ENCODE measurements at regions not wholly inside any gene's neighbourhood (a gene's known extent, or its start where the extent isn't known, plus 50 kb on each side); places are given as distances from the start of the nearest gene placed in this dataset.

DNA sequence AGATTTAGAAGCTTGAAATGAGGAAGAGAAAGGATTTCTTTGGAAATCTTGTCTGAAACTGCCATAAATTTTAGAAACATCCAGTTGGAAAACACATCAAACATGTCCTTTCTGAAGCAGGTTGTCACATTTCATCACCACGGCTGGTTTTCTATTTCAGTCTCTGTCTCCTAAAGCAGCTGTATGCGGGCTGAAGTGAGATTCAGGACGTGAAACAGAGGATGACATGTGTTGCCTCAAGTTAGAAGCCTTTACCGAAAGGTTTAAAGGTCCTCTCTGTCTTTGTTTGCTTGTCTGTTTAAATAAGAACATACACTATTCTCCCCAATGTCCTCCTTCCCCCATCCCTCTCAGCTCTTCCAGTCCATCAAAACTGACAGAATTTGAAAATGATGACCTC is 141.9 kb downstream of the SQOR start:
- TF ChIP-seq, protein P1, sequence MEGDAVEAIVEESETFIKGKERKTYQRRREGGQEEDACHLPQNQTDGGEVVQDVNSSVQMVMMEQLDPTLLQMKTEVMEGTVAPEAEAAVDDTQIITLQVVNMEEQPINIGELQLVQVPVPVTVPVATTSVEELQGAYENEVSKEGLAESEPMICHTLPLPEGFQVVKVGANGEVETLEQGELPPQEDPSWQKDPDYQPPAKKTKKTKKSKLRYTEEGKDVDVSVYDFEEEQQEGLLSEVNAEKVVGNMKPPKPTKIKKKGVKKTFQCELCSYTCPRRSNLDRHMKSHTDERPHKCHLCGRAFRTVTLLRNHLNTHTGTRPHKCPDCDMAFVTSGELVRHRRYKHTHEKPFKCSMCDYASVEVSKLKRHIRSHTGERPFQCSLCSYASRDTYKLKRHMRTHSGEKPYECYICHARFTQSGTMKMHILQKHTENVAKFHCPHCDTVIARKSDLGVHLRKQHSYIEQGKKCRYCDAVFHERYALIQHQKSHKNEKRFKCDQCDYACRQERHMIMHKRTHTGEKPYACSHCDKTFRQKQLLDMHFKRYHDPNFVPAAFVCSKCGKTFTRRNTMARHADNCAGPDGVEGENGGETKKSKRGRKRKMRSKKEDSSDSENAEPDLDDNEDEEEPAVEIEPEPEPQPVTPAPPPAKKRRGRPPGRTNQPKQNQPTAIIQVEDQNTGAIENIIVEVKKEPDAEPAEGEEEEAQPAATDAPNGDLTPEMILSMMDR (IDR thresholded peaks at IDR 0.05; ENCODE audit: low read depth, low read length), result no peak
- no peak for TF ChIP-seq POLR2A (IDR thresholded peaks at IDR 0.05; ENCODE audit: extremely low read depth, insufficient read length)
- TF ChIP-seq MAX (IDR thresholded peaks at IDR 0.05; ENCODE audit: low read depth, low read length), result no peak
- no peak for TF ChIP-seq MYC (IDR thresholded peaks at IDR 0.05; ENCODE audit: low read depth, low read length)
